Hepatocyte (in vitro differentiated cells): ENCODE measurements at regions not wholly inside any gene's neighbourhood (a gene's known extent, or its start where the extent isn't known, plus 50 kb on each side); places are given as distances from the start of the nearest gene placed in this dataset.

Experiments
- DNase-seq: peaks from one replicate; pipeline ENCODE4 v3.0.0-alpha.2; 2016; ENCODE audit warnings: low spot score
- H2AFZ ChIP-seq: fragments of 200-600 bp; sonication (generic); 2 replicates; pipeline ENCODE4 v1.6.0; 2016; ENCODE audit warnings: antibody characterized with exemption, mild to moderate bottlenecking
- H3K27ac ChIP-seq: fragments of 200-600 bp; sonication (generic); 2 replicates; pipeline ENCODE4 v1.5.1; 2016; ENCODE audit warnings: mild to moderate bottlenecking
- H3K27me3 ChIP-seq: fragments of 200-600 bp; sonication (generic); 2 replicates; pipeline ENCODE4 v1.6.1; 2016
- H3K36me3 ChIP-seq: fragments of 200-600 bp; sonication (generic); replicated peaks from 2 replicates; pipeline ENCODE4 v1.5.1; 2016; ENCODE audit warnings: low read depth; ENCODE audit not compliant: insufficient read depth
- H3K4me1 ChIP-seq: fragments of 200-600 bp; sonication (generic); 2 replicates; pipeline ENCODE4 v1.5.1; 2016; ENCODE audit warnings: mild to moderate bottlenecking, moderate library complexity; ENCODE audit not compliant: insufficient read depth
- H3K4me2 ChIP-seq: fragments of 200-600 bp; sonication (generic); 2 replicates; pipeline ENCODE4 v1.6.0; 2016
- H3K4me3 ChIP-seq: fragments of 200-600 bp; sonication (generic); 2 replicates; pipeline ENCODE4 v1.5.1; 2016; ENCODE audit warnings: mild to moderate bottlenecking
- H3K79me2 ChIP-seq: fragments of 200-600 bp; sonication (generic); 2 replicates; pipeline ENCODE4 v1.6.0; 2017; ENCODE audit warnings: mild to moderate bottlenecking
- H3K9me2 ChIP-seq: fragments of 200-600 bp; sonication (generic); replicated peaks from 2 replicates; pipeline ENCODE4 v1.6.0; 2017; ENCODE audit warnings: mild to moderate bottlenecking; ENCODE audit not compliant: insufficient read depth
- H3K9me3 ChIP-seq: fragments of 200-600 bp; sonication (generic); 2 replicates; pipeline ENCODE4 v1.5.1; 2016; ENCODE audit warnings: low read depth, mild to moderate bottlenecking
- H4K20me1 ChIP-seq: fragments of 200-600 bp; sonication (generic); 2 replicates; pipeline ENCODE4 v1.6.0; 2016; ENCODE audit warnings: mild to moderate bottlenecking; ENCODE audit not compliant: insufficient read depth, poor library complexity, severe bottlenecking
- EZH2 ChIP-seq: fragments of 200-600 bp; sonication (generic); IDR thresholded peaks from 2 replicates; pipeline ENCODE4 v1.6.1; 2016; ENCODE audit warnings: antibody characterized with exemption, mild to moderate bottlenecking, borderline replicate concordance
- EZH2phosphoT487 ChIP-seq: fragments of 200-600 bp; sonication (generic); IDR thresholded peaks from one replicate; pipeline ENCODE4 v1.6.1; 2018; ENCODE audit warnings: antibody characterized with exemption, mild to moderate bottlenecking, low read depth, moderate library complexity; ENCODE audit not compliant: unreplicated experiment, severe bottlenecking
- WGBS: methylation state at CpG from one replicate; pipeline ENCODE4 v1.1.6; 2016; ENCODE audit warnings: low lambda C conversion rate; ENCODE audit errors: missing lambda C conversion rate; 5-methylcytosine and 5-hydroxymethylcytosine counted together
- TF ChIP-seq, protein P1 (sequence below): fragments of 200-600 bp; sonication (generic); IDR thresholded peaks from 2 replicates; pipeline ENCODE4 v1.5.1; 2016; ENCODE audit warnings: antibody characterized with exemption, mild to moderate bottlenecking; ENCODE audit not compliant: poor library complexity

DNA sequence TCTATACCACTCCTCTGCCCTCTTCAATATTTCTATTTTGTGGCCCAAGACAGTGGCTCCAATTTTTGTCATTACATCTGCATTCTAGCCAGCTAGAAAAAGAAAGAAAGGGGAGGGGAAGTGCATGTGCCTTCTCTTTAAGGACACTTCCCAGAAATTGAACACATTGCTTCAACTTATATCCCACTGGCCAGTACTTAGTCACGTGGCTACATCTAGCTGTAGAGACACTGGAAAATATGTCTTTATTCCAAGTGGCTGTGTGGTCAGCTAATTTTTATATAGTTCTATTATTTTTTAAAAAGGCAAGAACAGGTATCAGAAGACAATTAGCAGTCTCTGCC, 200.4 kb downstream of the SNX19 start:
- Histone ChIP-seq H3K27me3 (no peaks in the 10 kb centered on the region), H3K36me3 (no peaks in the 10 kb centered on the region), H3K79me2 (no peaks in the 10 kb centered on the region), H3K9me3 (no peaks in the 10 kb centered on the region), H3K27ac (no peak overlapping the region), H3K4me2 (no peak overlapping the region), H2AFZ (no peak overlapping the region), H3K4me1 (no peaks in the 10 kb centered on the region), H3K9me2 (no peaks in the 10 kb centered on the region), H4K20me1 (no peaks in the 10 kb centered on the region), H3K4me3 (no peak overlapping the region)
- 84% methylated on average over 1 of the region's 1 CpG for WGBS
- DNase-seq: no peak
- TF ChIP-seq EZH2phosphoT487 (no peak), EZH2 (no peak)
- TF ChIP-seq, protein P1, sequence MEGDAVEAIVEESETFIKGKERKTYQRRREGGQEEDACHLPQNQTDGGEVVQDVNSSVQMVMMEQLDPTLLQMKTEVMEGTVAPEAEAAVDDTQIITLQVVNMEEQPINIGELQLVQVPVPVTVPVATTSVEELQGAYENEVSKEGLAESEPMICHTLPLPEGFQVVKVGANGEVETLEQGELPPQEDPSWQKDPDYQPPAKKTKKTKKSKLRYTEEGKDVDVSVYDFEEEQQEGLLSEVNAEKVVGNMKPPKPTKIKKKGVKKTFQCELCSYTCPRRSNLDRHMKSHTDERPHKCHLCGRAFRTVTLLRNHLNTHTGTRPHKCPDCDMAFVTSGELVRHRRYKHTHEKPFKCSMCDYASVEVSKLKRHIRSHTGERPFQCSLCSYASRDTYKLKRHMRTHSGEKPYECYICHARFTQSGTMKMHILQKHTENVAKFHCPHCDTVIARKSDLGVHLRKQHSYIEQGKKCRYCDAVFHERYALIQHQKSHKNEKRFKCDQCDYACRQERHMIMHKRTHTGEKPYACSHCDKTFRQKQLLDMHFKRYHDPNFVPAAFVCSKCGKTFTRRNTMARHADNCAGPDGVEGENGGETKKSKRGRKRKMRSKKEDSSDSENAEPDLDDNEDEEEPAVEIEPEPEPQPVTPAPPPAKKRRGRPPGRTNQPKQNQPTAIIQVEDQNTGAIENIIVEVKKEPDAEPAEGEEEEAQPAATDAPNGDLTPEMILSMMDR: no peak

DNA sequence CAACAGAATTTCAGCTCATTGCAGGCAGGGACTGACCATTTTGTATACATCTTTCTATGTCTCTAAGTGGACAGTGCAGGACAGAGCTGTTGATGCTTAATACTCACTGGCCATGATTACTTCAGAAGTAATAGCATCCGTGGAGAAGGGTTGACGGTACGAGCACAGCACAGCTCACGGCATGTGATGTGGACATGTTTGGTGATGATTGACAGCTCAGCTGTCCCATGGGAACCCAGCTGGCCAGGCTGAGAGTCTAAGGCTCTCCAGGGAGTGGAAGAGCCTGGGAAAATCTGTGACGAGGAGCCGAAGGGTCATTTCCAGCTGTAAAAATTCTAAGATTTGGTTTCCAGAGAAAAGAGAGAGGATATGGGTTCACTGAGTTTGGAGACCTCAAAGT, 198.2 kb downstream of the SNX19 start:
- H3K27me3 ChIP-seq: no peaks in the 10 kb centered on the region
- TF ChIP-seq EZH2 (no peak), EZH2phosphoT487 (no peak)
- TF ChIP-seq, protein P1: no peak
- DNase-seq: no peak
- H3K9me2 ChIP-seq: no peaks in the 10 kb centered on the region
- no peaks in the 10 kb centered on the region for H3K79me2 ChIP-seq
- no peaks in the 10 kb centered on the region for H3K36me3 ChIP-seq
- no peak overlapping the region for H3K4me2 ChIP-seq
- 94% methylated on average over 6 of the region's 6 CpGs for WGBS
- H2AFZ ChIP-seq: no peak overlapping the region
- H3K4me3 ChIP-seq: no peak overlapping the region
- H3K27ac ChIP-seq: no peak overlapping the region
- H3K9me3 ChIP-seq: no peaks in the 10 kb centered on the region
- H3K4me1 ChIP-seq: no peaks in the 10 kb centered on the region
- H4K20me1 ChIP-seq: no peaks in the 10 kb centered on the region

DNA sequence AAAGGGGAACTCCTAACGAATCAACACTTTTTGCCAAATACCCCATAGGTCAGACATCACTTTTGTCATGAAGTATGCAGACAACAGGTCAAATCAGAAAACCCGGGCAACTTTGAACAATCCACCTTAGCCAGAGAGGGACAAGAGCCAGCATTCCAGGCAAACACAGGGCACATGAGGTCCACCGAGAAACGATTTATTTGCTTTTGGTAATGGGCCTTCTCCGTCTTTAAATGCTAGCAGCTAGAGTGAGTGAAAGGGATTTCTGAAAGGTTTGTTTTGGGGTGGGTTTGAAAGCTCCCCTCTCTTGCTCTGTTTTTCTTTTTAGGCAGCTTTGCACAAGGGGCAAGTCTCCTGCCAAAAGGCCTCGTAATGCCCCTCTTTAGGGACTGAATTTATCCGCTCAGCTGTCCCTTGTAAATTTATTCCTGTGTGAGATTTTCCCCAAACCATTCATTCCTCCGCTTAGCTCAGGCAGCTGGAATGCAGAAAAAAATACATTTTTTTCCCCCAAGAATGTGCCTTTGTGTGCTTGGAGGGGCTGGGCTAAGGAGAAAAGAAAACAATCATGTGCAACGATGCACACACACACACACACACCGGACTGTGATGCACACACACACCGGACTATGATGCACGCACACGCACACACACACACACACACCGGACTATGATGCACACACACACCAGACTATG, 196.9 kb downstream of the SNX19 start:
- Histone ChIP-seq H3K9me2 (no peaks in the 10 kb centered on the region), H3K4me2 (no peak overlapping the region), H3K4me1 (no peaks in the 10 kb centered on the region), H3K27me3 (no peaks in the 10 kb centered on the region), H3K79me2 (no peaks in the 10 kb centered on the region), H2AFZ (no peak overlapping the region), H3K4me3 (no peak overlapping the region), H3K9me3 (no peaks in the 10 kb centered on the region), H3K27ac (no peak overlapping the region), H4K20me1 (no peaks in the 10 kb centered on the region), H3K36me3 (no peaks in the 10 kb centered on the region)
- no peak for DNase-seq
- 58% methylated on average over 13 of the region's 14 CpGs for WGBS
- TF ChIP-seq EZH2 (no peak), EZH2phosphoT487 (no peak)
- TF ChIP-seq, protein P1: no peak
